Lung (tissue), 11 donors: ENCODE measurements at regions not wholly inside any gene's neighbourhood (a gene's known extent, or its start where the extent isn't known, plus 50 kb on each side); places are given as distances from the start of the nearest gene placed in this dataset.

Experiments used
- ATAC-seq: fragments of 200-7000 bp; cut with Tn5 transposase; one replicate; pipeline ENCODE4 v1.9.1; 2020; ENCODE audit warnings: moderate number of reproducible peaks; ENCODE audit not compliant: insufficient read depth, low FRiP score
- DNase-seq, 3 donors: peaks; one replicate each; pipeline ENCODE4 v3.0.0-alpha.2; 2013 to 2017
- H3K27ac ChIP-seq, 2 donors: one replicate each; pipeline ENCODE4 v1.5.1; 2013; ENCODE audit warnings: mild to moderate bottlenecking in 2 of 2, moderate library complexity in 2 of 2, control low read depth in 1 of 2, inconsistent platforms in 1 of 2, low read depth in 1 of 2, low read length in 1 of 2
- H3K27me3 ChIP-seq, 3 donors: one replicate each; pipeline ENCODE4 v1.5.1; 2013; ENCODE audit warnings: low read length in 2 of 3; ENCODE audit not compliant: control insufficient read depth in 3 of 3, insufficient read depth in 3 of 3
- H3K36me3 ChIP-seq, 4 donors: one replicate each; pipeline ENCODE4 v1.5.1; 2013; ENCODE audit warnings: low read length in 4 of 4, mild to moderate bottlenecking in 1 of 4, moderate library complexity in 1 of 4; ENCODE audit not compliant: control insufficient read depth in 4 of 4, insufficient read depth in 4 of 4
- H3K4me1 ChIP-seq, 5 donors: one replicate each; pipeline ENCODE4 v1.5.1; 2013; ENCODE audit warnings: low read length in 5 of 5, mild to moderate bottlenecking in 2 of 5, moderate library complexity in 1 of 5; ENCODE audit not compliant: control insufficient read depth in 5 of 5, insufficient read depth in 5 of 5
- H3K4me3 ChIP-seq: one replicate; pipeline ENCODE4 v1.5.1; 2013; ENCODE audit warnings: mild to moderate bottlenecking, control low read depth, moderate library complexity
- H3K9ac ChIP-seq, 2 donors: one replicate each; pipeline ENCODE4 v1.5.1; 2013; ENCODE audit warnings: low read length in 2 of 2, control low read depth in 1 of 2; ENCODE audit not compliant: insufficient read depth in 1 of 2
- H3K9me3 ChIP-seq, 4 donors: one replicate each; pipeline ENCODE4 v1.5.1; 2013; ENCODE audit warnings: low read length in 3 of 4, mild to moderate bottlenecking in 1 of 4, moderate library complexity in 1 of 4; ENCODE audit not compliant: control insufficient read depth in 4 of 4, insufficient read depth in 3 of 4
- WGBS, 2 donors: extraction: QIAGEN DNeasy Blood & Tissue Kit; methylation state at CpG; one replicate each; pipeline ENCODE4 v1.1.7; 2013; 5-methylcytosine and 5-hydroxymethylcytosine counted together
- TF ChIP-seq, protein P1 (sequence below): IDR thresholded peaks from 2 replicates; pipeline ENCODE4 v1.5.1; 2012; ENCODE audit warnings: mild to moderate bottlenecking; ENCODE audit errors: control extremely low read depth, extremely low read depth
- donor health status: control.
- donor health status: control.
- donor health status: Bipolar disorder and iron deficiency.
- donor health status: healthy.
- donor health status: DM: yes; HTN: yes; CAD: no.

DNA sequence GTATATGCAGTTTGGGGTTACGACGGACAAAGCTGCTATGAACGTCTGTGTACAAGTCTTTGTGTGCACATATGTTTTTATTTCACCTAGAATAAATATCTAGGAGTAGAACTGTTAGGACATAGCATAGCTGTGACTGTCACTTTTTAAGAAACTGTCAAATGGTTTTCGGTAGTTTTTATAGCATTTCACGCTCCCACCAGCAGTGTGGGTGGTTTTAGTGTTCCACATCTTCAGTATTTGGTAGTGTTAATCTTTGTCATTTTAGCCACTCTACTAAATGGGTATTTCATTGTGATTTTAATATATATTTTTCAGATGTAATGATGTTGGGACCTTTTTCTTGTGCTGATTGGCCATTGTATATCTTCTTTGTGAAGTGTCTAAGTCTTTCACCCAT lies 109.1 kb upstream of the BCAT1 start:
- no peak for ATAC-seq
- WGBS, 2 donors, result 88% methylated on average over 5 of the region's 5 CpGs

DNA sequence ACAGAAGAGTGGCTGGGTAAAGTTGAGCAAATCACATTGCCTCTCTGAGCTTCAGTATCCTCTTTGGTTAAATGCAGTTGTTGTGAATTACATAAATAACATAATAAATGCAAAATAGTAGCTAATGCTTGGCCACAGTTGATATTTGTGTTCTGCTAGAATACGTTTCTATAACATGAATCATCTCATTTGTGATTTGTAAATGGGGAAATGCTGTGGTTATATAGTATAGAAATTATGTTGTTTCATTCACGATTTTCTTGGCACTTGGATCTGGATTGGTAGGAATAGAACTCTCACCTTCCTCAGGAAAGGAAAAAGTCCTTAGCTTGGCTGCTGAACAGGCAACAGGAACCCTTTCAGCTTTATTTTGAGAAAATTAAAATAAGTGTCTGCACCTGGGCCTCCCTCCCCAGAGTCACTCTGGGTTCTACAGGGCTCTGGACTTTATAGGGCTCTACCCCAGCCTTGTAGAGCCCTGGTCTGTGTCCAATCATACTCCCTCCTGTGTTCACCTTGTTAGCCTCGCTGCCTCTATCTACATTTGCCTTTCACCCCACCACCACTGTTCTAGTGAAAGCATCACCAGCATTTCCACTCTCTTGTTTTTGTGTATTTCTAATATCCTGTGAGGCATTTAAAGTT lies 107.7 kb upstream of the BCAT1 start:
- Histone ChIP-seq H3K36me3 (no peaks in the 10 kb centered on the region), H3K9me3 (no peaks in the 10 kb centered on the region), H3K9ac (no peak overlapping the region), H3K4me3 (no peak overlapping the region), H3K27me3 (no peaks in the 10 kb centered on the region), H3K27ac (no peak overlapping the region), H3K4me1 (peaks cover 0 to 10% (median 0%) of the 10 kb centered on the region in 5 donors)
- TF ChIP-seq, protein P1, sequence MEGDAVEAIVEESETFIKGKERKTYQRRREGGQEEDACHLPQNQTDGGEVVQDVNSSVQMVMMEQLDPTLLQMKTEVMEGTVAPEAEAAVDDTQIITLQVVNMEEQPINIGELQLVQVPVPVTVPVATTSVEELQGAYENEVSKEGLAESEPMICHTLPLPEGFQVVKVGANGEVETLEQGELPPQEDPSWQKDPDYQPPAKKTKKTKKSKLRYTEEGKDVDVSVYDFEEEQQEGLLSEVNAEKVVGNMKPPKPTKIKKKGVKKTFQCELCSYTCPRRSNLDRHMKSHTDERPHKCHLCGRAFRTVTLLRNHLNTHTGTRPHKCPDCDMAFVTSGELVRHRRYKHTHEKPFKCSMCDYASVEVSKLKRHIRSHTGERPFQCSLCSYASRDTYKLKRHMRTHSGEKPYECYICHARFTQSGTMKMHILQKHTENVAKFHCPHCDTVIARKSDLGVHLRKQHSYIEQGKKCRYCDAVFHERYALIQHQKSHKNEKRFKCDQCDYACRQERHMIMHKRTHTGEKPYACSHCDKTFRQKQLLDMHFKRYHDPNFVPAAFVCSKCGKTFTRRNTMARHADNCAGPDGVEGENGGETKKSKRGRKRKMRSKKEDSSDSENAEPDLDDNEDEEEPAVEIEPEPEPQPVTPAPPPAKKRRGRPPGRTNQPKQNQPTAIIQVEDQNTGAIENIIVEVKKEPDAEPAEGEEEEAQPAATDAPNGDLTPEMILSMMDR, result no peak
- DNase-seq (no peak), ATAC-seq (no peak)
- WGBS, 2 donors, result 52 to 69% methylated on average over 3 of the region's 3 CpGs

More for the DNA sequence above, 109.1 kb upstream of the BCAT1 start:
- no peak overlapping the region for H3K27ac ChIP-seq
- no peak overlapping the region for H3K9ac ChIP-seq
- DNase-seq, result no peak
- H3K4me3 ChIP-seq, result no peak overlapping the region
- no peaks in the 10 kb centered on the region for H3K9me3 ChIP-seq
- no peaks in the 10 kb centered on the region for H3K36me3 ChIP-seq
- H3K27me3 ChIP-seq, result no peaks in the 10 kb centered on the region
- H3K4me1 ChIP-seq, result no peaks in the 10 kb centered on the region
- TF ChIP-seq, protein P1, result no peak

DNA sequence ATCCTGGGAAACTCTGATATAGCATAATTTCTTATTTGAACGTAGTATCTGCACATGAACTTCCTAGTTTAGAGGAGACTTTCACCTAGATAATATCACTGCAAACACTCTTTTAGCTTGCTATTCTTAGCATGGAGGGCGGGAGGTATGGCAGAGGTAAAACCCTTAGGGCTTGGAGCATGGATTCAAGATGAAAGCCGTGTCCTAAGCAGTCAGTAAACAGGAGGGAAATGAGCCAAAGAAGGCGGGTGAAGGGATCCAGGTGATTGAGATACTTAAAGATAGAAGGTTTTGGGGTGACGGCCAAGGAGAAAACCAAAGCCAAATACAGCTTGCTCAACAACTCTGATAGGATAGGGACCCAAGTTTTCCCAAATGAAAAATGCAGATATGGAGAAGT lies 107.1 kb upstream of the BCAT1 start:
- Histone ChIP-seq H3K4me1 (peaks cover 0 to 10% (median 0%) of the 10 kb centered on the region in 5 donors), H3K27me3 (no peaks in the 10 kb centered on the region), H3K27ac (no peak overlapping the region), H3K36me3 (no peaks in the 10 kb centered on the region), H3K4me3 (no peak overlapping the region), H3K9ac (no peak overlapping the region), H3K9me3 (no peaks in the 10 kb centered on the region)
- WGBS, 2 donors, result 52 to 54% methylated on average over 5 of the region's 5 CpGs
- DNase-seq (no peak), ATAC-seq (no peak)
- TF ChIP-seq, protein P1, result no peak

DNA sequence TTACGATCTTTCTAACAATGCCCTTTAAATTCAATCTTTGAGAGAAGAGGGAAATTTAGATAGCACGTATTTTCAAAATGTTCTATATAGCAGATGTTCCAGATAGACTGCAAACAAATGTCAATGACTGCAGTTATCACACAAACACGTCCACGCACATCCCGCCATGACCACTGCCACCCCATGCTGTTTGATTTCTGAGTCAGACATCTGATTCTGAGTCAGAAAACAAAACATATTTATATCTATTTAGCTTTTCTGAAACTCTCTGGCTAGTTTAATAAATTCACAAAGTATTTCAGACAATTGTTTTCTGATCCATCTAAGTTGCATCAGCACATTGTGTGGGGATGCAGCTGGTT lies 105.9 kb upstream of the BCAT1 start:
- no peaks in the 10 kb centered on the region for H3K9me3 ChIP-seq
- no peak for DNase-seq
- H3K4me1 ChIP-seq, result peaks cover 0 to 10% (median 0%) of the 10 kb centered on the region in 5 donors
- H3K36me3 ChIP-seq, result no peaks in the 10 kb centered on the region
- 27 to 51% methylated on average over 5 of the region's 5 CpGs for WGBS, 2 donors
- no peak overlapping the region for H3K27ac ChIP-seq
- ATAC-seq, result no peak
- no peak overlapping the region for H3K9ac ChIP-seq
- H3K4me3 ChIP-seq, result no peak overlapping the region
- no peaks in the 10 kb centered on the region for H3K27me3 ChIP-seq
- TF ChIP-seq, protein P1, result no peak
